RPMI8226 (cell line): ENCODE measurements at regions not wholly inside any gene's neighbourhood (a gene's known extent, or its start where the extent isn't known, plus 50 kb on each side); places are given as distances from the start of the nearest gene placed in this dataset.
"Not testable (repeated sequence)": the region's sequence is repeated elsewhere in the genome, so short reads cannot be mapped to it uniquely, and the experiment has no call there.

Experiments used
- DNase-seq: peaks from one replicate; pipeline ENCODE4 v3.0.0-alpha.2; 2015

DNA sequence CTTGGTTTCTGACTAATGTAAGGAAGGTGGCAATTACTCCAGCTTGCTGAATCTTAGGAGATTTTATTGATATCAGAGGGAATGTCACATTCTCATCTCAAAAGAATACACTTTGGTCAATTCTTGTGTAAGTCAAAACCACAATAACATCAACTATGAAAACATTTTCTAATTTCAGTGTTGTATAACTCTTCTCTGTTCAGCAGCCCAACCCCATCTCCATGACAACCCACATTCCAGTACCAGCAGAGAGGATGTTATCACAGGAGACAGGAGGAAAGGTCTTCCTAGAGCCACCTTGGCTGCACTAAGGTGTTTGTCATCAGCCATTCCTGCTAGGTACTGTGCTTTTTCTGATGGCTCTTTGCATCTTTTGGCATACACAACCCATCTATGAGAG lies 529.1 kb upstream of the BRINP1 start:
- no peak for DNase-seq

DNA sequence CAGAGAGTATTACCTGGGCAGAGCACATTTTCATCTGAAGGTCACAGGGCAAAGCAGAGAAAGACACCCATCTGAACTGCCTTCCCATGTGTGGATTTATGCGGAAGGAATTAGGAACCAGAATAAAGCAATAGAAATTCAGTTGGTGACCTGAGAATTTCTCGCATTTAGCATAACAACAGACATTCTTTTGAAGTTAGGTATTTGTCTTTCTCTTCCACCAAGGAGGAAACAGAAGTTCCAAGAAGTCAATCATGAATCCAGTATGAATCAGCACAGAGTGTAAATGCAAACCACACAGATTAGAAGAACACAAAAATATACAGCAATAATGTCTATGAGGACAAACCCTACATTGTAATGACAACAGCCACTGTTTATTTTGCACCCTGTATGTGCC lies 515.2 kb upstream of the BRINP1 start:
- DNase-seq, result no peak

DNA sequence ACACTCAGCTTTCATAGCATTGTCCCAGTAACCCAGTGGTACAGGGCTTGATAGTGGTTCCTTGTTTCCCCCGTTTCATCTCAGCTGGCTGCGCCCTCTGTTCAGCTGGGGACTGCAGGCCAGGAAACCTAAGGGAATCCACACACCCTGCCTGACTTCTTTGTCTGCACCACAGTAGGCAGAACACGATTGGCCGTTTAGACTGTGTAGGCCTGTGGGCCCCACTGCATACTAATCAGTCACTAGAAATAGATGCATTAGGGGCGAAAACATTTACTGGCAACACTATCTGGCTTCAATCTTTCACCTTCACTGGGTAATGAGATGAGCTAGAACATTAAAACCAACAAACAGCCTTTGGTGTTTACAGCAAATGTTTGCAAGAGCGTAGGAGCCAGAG lies 512.7 kb upstream of the BRINP1 start:
- no peak for DNase-seq

DNA sequence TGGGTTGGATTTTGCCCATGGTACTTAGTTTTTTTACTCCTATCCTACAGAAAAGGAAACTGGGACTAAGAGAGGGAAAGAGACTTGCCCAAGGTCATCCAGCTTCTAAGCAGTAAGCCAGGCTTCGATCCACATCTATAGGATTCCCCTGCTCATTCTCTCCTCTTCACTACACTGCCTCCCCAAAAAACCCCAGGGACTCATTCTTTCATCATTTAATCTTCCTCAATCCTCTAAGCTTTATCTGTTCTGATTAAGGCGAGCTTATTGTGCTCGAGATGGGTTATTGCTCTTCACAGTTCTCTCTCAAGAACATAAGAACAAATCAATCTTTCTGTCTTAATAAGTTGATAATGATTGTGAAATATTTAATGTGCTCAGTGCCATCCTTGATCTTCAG lies 511.1 kb upstream of the BRINP1 start:
- DNase-seq, result no peak

DNA sequence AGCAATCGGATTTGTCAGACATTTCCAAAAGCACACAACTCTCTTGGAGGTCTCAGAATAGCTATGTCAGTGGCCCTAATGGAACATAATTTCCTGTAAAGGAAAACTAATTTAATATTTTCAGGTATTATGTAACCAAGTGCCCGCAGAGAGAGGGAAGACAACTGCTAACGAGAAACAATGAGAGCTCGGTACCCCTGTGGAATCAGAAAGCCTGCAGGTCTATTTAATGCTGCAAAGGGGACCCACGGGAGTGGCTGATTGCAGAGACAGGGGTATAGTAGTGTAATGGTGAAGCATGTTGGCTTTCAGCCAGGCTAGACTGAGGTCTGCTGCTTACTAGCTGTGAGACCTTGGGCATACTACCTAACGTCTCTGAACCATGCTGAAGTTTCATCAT lies 508.1 kb upstream of the BRINP1 start:
- DNase-seq, result no peak

DNA sequence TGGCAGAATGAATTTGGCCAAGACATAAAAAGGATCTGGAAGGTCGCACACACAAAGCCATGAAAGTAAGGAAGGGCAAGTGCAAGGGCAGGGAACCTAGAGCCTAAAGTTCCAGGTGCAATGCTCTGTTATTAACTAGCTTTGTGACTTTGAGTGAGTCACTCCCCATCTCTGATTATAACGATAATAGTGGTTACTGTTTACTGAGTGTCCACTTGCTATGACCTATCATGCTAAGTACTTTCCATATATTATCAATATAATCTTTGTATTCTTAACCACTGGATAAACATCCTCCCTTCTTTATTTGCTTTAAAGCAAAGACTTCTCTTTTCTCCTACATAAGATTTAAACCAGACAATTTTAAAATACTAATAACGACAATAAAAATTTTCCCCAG lies 504.6 kb upstream of the BRINP1 start:
- no peak for DNase-seq

DNA sequence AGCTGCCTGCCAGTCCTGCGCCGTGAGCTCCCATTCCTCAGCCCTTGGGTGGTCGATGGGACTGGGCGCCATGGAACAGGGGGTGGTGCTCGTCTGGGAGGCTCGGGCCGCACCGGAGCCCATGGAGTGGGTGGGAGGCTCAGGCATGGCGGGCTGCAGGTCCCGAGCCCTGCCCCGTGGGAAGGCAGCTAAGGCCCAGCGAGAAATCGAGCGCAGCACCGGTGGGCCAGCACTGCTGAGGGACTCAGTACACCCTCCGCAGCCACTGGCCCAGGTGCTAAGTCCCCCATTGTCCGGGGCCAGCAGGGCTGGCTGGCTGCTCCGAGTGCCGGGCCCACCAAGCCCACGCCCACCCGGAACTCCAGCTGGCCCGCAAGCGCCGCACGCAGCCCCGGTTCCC lies 501.0 kb upstream of the BRINP1 start:
- DNase-seq, result not testable (repeated sequence)

DNA sequence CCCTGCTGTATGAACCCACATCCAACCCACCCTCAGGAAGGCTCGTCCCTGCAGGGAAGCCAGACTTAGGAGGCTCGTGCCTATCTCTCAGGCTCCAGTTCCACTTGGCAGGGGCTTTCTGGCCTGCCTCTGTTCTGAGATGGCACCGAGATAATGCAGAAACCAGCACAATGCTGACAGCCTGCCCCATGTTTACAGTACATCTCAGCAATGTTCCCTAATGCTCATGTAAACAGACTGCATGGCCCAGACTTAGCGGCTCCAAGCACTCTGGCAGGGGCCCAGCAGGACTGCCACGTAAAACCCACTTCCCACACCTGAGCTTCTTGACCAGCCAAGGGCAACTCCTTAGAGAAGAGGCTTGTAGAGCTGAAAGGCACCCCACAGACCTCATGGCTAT lies 499.5 kb upstream of the BRINP1 start:
- DNase-seq, result no peak

DNA sequence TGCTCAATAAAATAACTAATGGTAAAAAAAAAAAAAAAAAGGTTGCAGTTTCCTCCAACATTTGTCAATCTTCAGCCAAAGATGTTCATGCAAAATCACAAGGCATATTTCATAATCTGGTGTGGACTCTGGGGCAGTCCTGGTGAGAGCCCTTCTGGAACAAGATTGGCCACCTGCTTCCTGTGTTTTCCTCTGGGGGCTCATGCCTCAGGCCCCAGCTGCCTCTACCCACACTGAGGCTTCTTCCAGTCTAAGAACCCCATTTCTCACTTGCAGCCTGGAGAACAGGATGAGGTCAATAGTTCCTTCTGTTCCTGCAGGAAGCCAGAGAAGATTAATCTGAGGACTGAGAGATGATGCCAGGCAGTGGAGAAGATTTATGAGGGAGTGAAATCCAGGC lies 492.6 kb upstream of the BRINP1 start:
- DNase-seq, result no peak

DNA sequence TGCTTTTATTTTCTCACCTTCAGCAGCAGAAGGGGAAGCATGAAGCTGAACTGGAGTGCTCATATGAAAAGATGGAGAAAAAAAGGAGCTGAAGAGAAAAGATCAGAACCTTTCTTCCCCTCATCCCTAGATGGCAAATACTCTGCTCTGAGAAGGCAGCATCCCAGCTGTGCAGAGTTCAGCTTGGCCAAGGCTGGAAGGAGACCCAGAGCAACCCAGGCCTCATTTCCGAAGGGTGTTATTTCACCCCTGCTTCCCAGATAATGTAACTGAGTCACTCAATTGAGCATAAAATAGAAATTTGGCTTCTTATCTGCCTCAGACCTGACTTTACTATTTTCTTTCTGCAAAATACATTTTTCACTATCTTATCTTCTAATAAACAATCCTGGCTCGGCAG lies 489.9 kb upstream of the BRINP1 start:
- DNase-seq, result no peak

DNA sequence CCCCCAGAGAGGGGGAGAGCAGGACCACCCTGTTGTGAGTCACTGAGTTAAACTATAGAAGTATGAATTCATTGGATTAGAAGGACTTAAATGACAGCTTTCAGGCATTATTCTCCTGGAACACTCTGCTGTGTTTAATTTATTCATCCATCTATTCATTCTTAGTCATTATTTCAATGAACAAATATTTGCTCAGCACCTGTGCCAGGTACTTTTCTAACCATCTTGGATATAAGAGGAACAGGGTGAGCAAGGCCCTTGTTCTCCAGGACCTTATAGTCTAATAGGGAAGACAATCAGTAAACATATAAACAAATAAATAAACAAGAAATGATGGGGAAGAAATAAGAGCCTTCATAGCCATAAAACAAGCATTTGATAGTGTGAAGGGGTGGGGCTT lies 483.9 kb upstream of the BRINP1 start:
- DNase-seq, result no peak

DNA sequence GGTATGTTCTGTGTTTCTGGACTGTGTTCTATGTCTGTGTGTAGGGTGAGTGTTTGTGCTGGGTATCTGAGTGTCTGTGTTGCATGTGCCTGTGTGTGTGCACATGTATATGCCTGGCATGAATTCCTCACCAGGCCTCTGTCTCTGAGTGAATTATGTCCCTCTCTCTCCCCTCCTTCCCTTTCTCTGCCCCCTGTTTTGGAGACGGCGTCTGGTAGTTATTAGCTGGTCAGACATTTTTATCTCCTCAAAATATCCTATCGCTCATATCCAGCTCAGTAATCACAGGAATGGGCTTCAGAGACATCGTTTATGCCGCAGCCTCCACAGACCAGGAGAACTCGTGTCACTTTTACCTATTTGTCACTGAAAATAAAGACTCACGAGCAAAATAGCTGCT lies 483.2 kb upstream of the BRINP1 start:
- no peak for DNase-seq

DNA sequence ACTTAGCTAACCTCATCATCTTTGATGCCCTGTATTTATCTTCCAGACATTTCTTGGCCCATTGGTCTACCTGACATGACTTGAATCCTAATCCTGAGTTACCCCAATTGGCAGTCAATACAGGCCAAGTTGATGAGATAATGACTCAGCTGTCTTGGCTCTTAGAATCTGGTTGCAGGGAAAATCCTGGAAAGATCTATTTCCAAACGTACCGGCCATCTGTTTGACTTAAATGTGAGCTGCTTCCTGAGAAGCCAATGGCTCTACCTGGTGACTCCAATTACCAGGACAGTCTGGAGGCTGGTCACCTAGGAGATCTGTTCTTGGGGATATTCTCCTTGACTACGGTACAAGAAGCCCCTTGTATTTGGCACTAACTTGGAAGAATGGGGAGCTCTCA lies 475.2 kb upstream of the BRINP1 start:
- DNase-seq, result no peak

DNA sequence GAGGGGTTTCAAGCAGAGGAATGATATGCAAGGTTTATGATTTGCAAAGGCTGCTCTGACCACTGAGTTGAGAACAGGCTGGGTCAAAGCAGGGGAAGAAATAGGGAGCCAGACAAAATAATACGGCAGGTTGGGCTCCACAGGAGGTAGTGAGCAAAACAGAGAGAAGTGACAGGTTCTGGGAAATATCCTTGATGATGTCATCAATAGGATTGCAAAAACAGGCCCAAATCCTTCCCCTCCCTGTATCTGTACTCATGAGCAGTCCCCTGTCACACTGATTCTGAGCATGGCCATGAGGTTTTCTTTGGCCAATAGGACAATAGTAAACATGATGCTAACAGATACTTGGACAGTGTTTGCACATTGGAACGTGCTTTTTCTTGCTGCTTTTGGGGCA lies 471.8 kb upstream of the BRINP1 start:
- no peak for DNase-seq

DNA sequence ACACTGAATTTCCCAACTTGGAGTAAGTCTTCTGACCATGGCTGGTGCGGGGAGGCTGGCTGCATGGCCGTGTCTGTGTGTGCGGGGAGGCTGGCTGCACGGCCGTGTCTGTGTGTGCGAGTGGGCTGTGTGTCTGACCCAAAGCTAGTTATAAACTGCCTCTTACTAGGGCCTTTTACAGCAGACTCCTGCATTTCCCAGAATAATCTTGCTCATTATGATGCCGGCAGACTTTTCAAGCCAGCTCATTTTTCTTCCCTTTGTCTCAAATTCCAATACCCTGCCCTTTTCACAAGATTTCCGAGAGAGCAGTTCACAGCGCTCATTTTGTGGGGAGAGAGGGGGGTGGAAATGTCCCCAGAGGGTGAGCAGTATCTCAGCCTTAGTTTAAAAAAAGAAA lies 470.7 kb upstream of the BRINP1 start:
- no peak for DNase-seq

DNA sequence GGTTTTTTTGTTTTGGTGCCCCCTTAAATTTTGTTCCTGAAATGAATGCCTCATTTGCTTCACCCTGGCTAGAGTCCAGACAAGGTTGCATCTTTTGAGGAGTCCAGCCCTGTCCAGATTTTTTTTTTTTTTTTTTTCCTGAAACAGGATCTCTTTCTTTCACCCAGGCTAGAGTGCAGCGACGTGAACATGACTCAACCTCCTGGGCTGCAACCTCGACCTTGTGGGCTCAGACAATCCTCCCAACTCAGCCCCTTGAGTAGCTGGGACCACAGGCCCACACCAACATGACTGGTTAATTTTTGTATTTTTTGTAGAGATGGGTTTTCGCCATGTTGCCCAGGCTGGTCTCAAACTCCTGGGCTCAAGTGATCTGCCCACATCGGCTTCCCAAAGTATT lies 469.0 kb upstream of the BRINP1 start:
- no peak for DNase-seq

DNA sequence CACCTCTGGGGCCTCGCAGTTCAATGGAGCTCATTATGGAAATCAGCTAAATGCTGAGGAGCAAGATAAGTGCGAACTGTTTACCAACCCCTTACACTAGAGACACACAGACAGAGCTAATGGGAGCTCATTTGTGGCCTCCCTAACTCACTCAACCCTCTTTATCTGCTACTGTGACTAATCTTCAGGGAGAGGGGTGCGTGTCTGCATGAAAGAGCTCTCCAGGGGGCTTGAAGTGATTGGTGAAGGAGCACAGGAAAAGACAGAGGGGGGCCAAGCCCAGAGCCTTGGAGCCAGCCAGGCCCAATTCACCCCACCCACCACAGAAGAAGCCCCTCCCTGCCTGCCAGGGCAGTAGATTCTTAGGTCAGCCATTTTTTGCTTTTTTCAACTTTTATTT lies 466.8 kb upstream of the BRINP1 start:
- DNase-seq, result no peak

DNA sequence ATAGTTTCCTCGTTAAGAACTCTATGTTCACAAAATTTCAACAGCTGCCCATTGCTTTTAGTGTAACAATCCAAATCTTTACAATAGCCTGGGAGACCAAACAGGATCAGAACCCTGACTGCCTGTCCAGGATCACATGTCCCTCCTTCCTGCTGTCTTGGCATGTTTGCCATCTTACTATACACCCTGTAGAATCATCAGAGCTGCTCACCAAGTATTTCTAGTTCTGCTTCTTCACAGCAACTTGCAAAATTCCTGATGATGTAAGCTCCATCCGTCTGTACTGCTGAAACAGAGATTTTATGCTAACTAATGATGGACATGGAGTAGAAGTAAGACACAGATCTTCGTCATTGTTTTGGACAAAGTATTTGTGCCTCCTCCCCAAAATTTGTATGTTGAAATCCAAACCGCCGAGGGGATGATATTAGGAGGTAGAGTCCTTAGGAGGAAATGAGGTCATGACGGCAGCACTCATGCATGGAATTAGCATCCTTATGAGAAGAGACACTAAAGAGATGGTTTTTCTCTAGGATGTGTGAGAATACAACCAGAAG lies 464.9 kb upstream of the BRINP1 start:
- DNase-seq, result no peak

DNA sequence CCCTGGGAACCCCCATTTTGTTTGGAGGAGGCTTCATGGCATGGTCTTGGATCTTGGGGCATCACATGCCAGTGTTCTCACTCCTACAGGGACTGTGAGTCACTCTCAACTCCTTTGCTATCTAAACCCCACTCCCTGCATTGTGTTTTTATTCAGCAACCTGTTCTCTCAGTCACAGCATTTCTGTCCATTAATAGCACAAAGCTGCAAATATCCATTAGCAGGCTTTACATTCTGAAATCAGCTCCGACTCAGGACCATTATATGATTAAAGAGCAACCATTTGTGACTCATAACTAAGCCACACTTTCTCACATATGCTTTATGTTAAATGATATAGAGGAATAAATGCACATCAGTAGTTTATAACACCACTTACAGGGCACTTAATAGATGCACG lies 462.1 kb upstream of the BRINP1 start:
- no peak for DNase-seq

DNA sequence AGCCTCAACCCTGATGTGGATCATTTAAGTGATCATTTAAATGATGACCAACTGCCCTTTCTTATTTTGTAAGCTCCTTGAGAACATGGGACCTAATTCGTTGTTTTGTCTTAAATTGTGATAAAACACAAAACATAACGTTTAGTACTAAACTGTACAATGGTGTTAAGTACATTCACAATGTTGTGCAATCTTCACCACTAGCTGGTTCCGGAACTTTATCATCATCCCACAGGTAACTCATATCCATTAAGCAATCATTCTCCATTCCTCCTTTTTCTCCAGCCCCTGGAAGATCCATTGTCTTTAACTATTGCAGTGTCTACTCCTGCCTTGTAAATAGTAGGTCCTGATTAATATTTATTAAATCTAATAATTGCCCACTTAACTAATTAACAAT lies 460.5 kb upstream of the BRINP1 start:
- no peak for DNase-seq

DNA sequence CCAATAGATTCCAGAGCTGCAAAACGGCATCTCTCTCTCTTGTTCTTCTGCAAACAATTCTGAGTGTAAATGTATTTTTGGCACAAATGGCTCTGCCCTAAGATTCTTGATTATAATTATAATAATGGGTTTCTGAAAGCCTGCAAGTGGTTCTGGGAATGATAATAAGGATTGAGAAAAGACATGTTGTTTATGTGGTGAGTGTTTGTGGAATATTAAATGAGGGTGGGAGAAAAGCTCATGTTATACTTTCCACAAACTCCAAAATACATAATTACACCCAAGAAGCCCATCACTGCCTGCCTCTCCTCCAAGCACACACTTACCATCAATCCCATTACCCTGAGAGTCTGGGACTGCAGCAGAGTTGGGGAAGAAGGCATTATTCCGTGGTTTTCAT lies 460.0 kb upstream of the BRINP1 start:
- no peak for DNase-seq

DNA sequence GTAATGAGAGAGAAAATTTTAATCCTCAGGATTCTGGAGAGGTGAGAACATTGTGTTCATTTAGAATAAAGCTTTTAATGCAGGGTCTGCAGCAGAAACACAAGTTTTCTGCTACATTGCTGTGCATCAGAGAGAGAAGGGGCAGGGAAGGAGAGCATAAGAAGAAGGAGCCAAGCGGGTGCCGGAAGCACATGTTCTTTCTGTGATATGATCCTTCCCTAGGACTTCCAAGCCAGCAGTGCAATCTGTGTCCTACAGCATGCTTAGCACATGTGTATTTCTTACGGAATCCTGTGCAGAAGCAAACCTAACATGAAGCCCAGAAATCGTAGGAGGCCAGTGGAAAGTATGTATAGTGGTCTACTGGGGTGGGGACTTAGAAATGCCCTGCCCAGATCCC lies 458.3 kb upstream of the BRINP1 start:
- no peak for DNase-seq

DNA sequence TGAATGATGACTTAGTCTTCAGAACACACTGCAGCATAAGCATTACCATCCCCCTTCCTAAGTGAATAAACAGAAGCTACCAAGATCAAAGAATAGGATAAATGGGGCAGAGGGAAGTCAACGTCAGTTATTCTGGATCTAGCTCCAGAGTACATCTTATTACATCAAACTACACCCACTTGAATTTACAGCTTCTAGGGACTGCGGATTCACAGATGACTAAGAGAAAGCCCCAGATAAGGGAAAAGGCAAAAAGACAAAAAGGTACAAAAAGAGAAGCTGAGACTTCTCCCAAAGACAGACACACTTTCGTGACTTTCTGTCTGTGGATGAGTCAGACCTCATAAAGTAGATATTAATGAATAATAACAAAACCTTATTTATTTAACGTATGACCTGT lies 457.9 kb upstream of the BRINP1 start:
- no peak for DNase-seq

DNA sequence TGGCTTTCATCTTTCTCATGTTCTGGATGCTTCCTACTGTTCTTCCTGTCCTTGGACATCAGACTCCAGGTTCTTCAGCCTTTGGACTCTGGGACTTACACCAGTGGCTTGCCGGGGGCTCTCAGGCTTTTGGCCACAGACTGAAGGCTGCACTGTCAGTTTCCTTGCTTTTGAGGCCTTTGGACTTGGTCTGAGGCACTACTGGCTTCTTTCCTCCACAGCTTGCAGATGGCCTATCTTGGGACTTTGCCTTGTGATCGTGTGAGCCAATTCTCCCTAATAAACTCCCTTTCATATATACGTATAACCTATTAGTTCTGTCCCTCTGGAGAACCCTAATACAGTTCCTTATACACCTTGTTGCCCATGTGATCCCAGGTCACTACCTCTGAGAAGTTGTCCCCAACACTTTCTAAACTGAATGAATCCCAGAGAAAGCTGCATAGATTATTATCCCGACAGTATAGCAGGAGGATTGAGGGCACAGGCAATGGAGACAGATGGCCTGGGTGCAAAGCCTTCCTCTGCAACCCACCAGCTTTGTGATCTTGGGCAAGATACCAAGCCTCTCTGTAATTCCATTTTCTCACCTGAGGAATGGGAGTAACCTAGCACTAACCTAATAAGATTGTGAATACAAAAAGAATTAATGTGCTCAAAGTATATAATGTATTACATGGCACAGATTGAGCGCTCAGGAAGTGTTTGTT lies 449.6 kb upstream of the BRINP1 start:
- no peak for DNase-seq

DNA sequence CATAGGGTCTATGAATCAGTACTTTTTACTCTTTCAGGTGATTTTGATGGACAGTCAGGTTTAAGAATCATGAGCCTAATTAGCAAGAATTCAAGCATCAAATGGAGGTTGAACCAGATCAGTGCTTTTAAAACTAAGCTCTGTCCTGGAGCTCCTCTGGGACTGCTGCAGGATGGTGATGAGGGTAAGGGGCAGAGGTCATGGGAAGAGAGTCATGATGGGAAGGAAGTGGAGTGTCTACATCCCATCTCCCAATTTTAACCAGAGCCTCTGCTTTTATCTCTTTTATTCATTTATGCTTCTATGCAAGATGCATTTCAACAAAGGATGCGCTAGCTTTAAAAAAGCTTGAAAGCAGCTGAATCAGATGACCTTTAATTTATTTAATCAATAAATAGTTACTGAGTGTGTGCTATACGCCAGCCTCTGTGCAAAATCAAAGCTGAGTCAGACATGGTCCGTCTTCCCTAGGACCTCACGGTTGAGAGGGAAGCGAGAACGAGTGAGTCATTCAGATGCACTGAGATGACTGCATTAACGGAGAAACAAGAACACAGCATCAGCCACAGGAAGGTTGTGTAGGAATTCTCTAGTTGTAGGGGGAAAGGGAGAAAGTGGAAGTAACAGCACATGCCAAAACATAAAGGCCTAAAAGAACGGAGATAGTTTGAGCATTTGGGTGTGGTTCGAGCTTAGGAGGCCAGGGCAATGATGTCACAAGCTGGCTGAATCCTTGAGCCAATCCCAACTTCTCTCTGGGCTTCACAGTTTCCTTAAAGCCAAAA lies 441.6 kb upstream of the BRINP1 start:
- DNase-seq, result no peak
